ENCODE measurements at regions not wholly inside any gene's neighbourhood (a gene's known extent, or its start where the extent isn't known, plus 50 kb on each side); places are given as distances from the start of the nearest gene placed in this dataset.
A peak's percentile ranks its signal among the peaks of the same experiment; 100 is the strongest.

- H3K27ac ChIP-seq = no peak overlapping the region
- no peaks in the 10 kb centered on the region for H3K9me3 ChIP-seq
- WGBS, 2 donors = 84 to 90% methylated on average over 3 of the region's 3 CpGs
- H3K4me1 ChIP-seq = no peaks in the 10 kb centered on the region
- TF ChIP-seq, protein P1, sequence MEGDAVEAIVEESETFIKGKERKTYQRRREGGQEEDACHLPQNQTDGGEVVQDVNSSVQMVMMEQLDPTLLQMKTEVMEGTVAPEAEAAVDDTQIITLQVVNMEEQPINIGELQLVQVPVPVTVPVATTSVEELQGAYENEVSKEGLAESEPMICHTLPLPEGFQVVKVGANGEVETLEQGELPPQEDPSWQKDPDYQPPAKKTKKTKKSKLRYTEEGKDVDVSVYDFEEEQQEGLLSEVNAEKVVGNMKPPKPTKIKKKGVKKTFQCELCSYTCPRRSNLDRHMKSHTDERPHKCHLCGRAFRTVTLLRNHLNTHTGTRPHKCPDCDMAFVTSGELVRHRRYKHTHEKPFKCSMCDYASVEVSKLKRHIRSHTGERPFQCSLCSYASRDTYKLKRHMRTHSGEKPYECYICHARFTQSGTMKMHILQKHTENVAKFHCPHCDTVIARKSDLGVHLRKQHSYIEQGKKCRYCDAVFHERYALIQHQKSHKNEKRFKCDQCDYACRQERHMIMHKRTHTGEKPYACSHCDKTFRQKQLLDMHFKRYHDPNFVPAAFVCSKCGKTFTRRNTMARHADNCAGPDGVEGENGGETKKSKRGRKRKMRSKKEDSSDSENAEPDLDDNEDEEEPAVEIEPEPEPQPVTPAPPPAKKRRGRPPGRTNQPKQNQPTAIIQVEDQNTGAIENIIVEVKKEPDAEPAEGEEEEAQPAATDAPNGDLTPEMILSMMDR (IDR thresholded peaks at IDR 0.05) = peak in 1 of 7 experiments; percentile 31
- no peak for TF ChIP-seq POLR2A (IDR thresholded peaks at IDR 0.05)
- H3K4me3 ChIP-seq = no peak overlapping the region
- ATAC-seq (no peak), DNase-seq (peak in 1 of 4 donors; percentile 10)
- intact Hi-C loops (cut with DNase I) = no loop called here
- no peaks in the 10 kb centered on the region for H3K36me3 ChIP-seq (replicated peaks in 1 of 2; ENCODE audit: insufficient read depth in 1 of 2, low read depth in 2 of 2)
- H3K27me3 ChIP-seq = no peaks in the 10 kb centered on the region
Measured at GRCh38 chr13:100883453-100883852, 208.9 kb upstream of the TMTC4 start.

GRCh38 chr13:100881291-100881864, 206.8 kb upstream of the TMTC4 start:
- no peak overlapping the region for H3K27ac ChIP-seq
- no peak overlapping the region for H3K4me3 ChIP-seq
- H3K4me1 ChIP-seq = no peaks in the 10 kb centered on the region
- WGBS, 2 donors = 73 to 86% methylated on average over 7 of the region's 7 CpGs
- TF ChIP-seq, protein P1 (IDR thresholded peaks at IDR 0.05) = no peak
- no peak for TF ChIP-seq POLR2A (IDR thresholded peaks at IDR 0.05)
- DNase-seq (no peak), ATAC-seq (no peak)
- H3K36me3 ChIP-seq (replicated peaks in 1 of 2; ENCODE audit: insufficient read depth in 1 of 2, low read depth in 2 of 2) = no peaks in the 10 kb centered on the region
- H3K27me3 ChIP-seq = no peaks in the 10 kb centered on the region
- intact Hi-C loops (cut with DNase I) = no loop called here
- peaks cover 0 to 2% (median 0%) of the 10 kb centered on the region in 3 donors for H3K9me3 ChIP-seq

- intact Hi-C loops (cut with DNase I) = no loop called here
- no peak overlapping the region for H3K4me3 ChIP-seq
- ATAC-seq = no peak
- H3K27me3 ChIP-seq = no peaks in the 10 kb centered on the region
- no peaks in the 10 kb centered on the region for H3K36me3 ChIP-seq (replicated peaks in 1 of 2; ENCODE audit: insufficient read depth in 1 of 2, low read depth in 2 of 2)
- 43 to 48% methylated on average over 3 of the region's 3 CpGs for WGBS, 2 donors
- no peaks in the 10 kb centered on the region for H3K4me1 ChIP-seq
- DNase-seq = no peak
- no peak overlapping the region for H3K27ac ChIP-seq
- peaks cover 0 to 6% (median 0%) of the 10 kb centered on the region in 3 donors for H3K9me3 ChIP-seq
- TF ChIP-seq, protein P1 (IDR thresholded peaks at IDR 0.05) = no peak
- no peak for TF ChIP-seq POLR2A (IDR thresholded peaks at IDR 0.05)
Measured at GRCh38 chr13:100880166-100880565, 205.6 kb upstream of the TMTC4 start.

GRCh38 chr13:100879255-100879654, 204.7 kb upstream of the TMTC4 start:
- DNase-seq = no peak
- Histone ChIP-seq H3K9me3 (peaks cover 0 to 6% (median 0%) of the 10 kb centered on the region in 3 donors), H3K4me3 (no peak overlapping the region), H3K27ac (no peak overlapping the region), H3K27me3 (no peaks in the 10 kb centered on the region), H3K36me3 (replicated peaks in 1 of 2; ENCODE audit: insufficient read depth in 1 of 2, low read depth in 2 of 2) (no peaks in the 10 kb centered on the region), H3K4me1 (no peaks in the 10 kb centered on the region)
- TF ChIP-seq POLR2A (IDR thresholded peaks at IDR 0.05) = no peak
- TF ChIP-seq, protein P1 (IDR thresholded peaks at IDR 0.05) = no peak
- intact Hi-C loops (cut with DNase I) = no loop called here
- no peak for ATAC-seq
- 53 to 57% methylated on average over 5 of the region's 5 CpGs for WGBS, 2 donors

DNA sequence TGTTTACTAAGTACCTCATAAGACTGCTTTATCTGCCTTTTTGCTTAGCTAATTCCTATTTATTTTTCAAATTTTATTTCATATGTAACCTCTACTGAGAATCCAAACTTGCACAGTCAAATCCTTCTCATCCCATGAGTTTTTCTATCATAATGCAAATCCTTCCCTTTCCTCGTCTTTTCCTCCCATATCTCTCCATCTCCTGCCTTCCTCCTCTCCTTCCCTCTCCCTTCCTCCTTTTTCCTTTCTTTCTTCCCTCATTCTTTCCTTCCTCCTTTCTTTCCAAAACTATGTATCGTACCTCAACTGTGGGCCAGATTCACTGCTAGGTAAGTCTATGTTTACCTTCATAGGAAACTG, 201.4 kb upstream of the TMTC4 start:
- no peak for ATAC-seq
- 68 to 74% methylated on average over 2 of the region's 2 CpGs for WGBS, 2 donors
- intact Hi-C loops (cut with DNase I) = no loop called here
- TF ChIP-seq POLR2A (IDR thresholded peaks at IDR 0.05) = no peak
- TF ChIP-seq, protein P1 (IDR thresholded peaks at IDR 0.05) = no peak
- Histone ChIP-seq H3K36me3 (replicated peaks in 1 of 2; ENCODE audit: insufficient read depth in 1 of 2, low read depth in 2 of 2) (no peaks in the 10 kb centered on the region), H3K27ac (no peak overlapping the region), H3K27me3 (no peaks in the 10 kb centered on the region), H3K9me3 (peaks cover 0 to 6% (median 0%) of the 10 kb centered on the region in 3 donors), H3K4me3 (no peak overlapping the region), H3K4me1 (no peaks in the 10 kb centered on the region)
- DNase-seq = no peak

All from body of pancreas (tissue), 4 donors.